ENCODE measurements at regions not wholly inside any gene's neighbourhood (a gene's known extent, or its start where the extent isn't known, plus 50 kb on each side); places are given as distances from the start of the nearest gene placed in this dataset.
"Not testable (repeated sequence)": the region's sequence is repeated elsewhere in the genome, so short reads cannot be mapped to it uniquely, and the experiment has no call there.

DNA sequence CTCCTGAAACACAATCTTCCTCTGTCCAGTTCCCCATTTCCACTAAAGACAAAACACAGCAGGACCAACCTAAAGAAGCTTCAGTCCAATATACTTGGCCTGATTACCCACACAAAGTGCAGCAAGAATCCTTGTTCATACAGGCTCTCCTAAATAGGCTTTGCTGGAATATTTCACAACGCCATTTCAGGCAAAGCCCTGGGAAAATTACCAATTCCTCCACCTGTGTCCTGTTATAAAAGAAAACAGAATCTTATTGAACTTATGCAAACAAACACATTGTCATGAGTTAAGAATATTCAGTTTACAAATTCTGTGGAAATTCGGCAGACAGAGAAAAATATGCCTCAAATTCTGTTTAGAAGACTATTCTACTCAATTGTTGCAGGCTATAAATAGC is 115.0 kb upstream of the NBPF11 start:
- not testable (repeated sequence) for H3K27ac ChIP-seq; H3K27me3 ChIP-seq; H3K4me2 ChIP-seq; H4K20me1 ChIP-seq (ENCODE audit: low read depth); H3K9me3 Mint-ChIP-seq; H3K4me1 Mint-ChIP-seq; H3K4me3 ChIP-seq; H2AFZ ChIP-seq (replicated peaks); H3K79me2 ChIP-seq (ENCODE audit: low read depth); DNase-seq (ENCODE audit: low spot score); H3K9ac ChIP-seq; H3K4me3 Mint-ChIP-seq; H3K4me1 ChIP-seq; H3K27ac Mint-ChIP-seq; H3K36me3 Mint-ChIP-seq; H3K36me3 ChIP-seq; H3K9me3 ChIP-seq (ENCODE audit: low read depth)
- H3F3A ChIP-seq (ENCODE audit: low read depth) = peaks cover 29% of the 10 kb centered on the region
- peaks cover 36% of the 10 kb centered on the region for H3K27me3 Mint-ChIP-seq (ENCODE audit: insufficient read depth, low read depth)

GRCh38 chr1:148264374-148265276 is 112.5 kb upstream of the NBPF11 start:
- peaks cover 40% of the 10 kb centered on the region for H3K27me3 Mint-ChIP-seq (ENCODE audit: insufficient read depth, low read depth)
- H3K27me3 ChIP-seq = peaks cover 6% of the 10 kb centered on the region
- no peak overlapping the region for H3K27ac Mint-ChIP-seq
- peak overlapping the region; percentile 56 for H3K4me3 ChIP-seq
- H3K9ac ChIP-seq = no peak overlapping the region
- peak overlapping the region; percentile 30 for H2AFZ ChIP-seq (replicated peaks)
- H3K9me3 Mint-ChIP-seq = peaks cover 2% of the 10 kb centered on the region
- H3F3A ChIP-seq (ENCODE audit: low read depth) = peaks cover 29% of the 10 kb centered on the region
- H3K4me1 ChIP-seq = peaks cover 4% of the 10 kb centered on the region
- no peak overlapping the region for H3K27ac ChIP-seq
- peak; percentile 77 for DNase-seq (ENCODE audit: low spot score)
- no peaks in the 10 kb centered on the region for H3K79me2 ChIP-seq (ENCODE audit: low read depth)
- H4K20me1 ChIP-seq (ENCODE audit: low read depth) = no peaks in the 10 kb centered on the region
- peaks cover 8% of the 10 kb centered on the region for H3K4me1 Mint-ChIP-seq
- H3K9me3 ChIP-seq (ENCODE audit: low read depth) = no peaks in the 10 kb centered on the region
- H3K4me2 ChIP-seq = peak overlapping the region; percentile 91
- H3K36me3 ChIP-seq = no peaks in the 10 kb centered on the region
- H3K4me3 Mint-ChIP-seq = peak overlapping the region; percentile 94
- TF ChIP-seq EZH2 (IDR thresholded peaks at IDR 0.05) (no peak), CTCF (IDR thresholded peaks at IDR 0.05) (no peak), EZH2phosphoT487 (IDR thresholded peaks at IDR 0.05) (no peak)
- no peaks in the 10 kb centered on the region for H3K36me3 Mint-ChIP-seq

- Histone ChIP-seq H3K4me2 (peak overlapping the region; percentile 91), H3K79me2 (ENCODE audit: low read depth) (no peaks in the 10 kb centered on the region), H3K9me3 (ENCODE audit: low read depth) (no peaks in the 10 kb centered on the region), H2AFZ (replicated peaks) (no peak overlapping the region), H3K36me3 (no peaks in the 10 kb centered on the region), H3K27me3 (peaks cover 6% of the 10 kb centered on the region), H4K20me1 (ENCODE audit: low read depth) (no peaks in the 10 kb centered on the region), H3K4me1 (peaks cover 4% of the 10 kb centered on the region), H3K4me3 (peak overlapping the region; percentile 56), H3K27ac (peak overlapping the region; percentile 95), H3F3A (ENCODE audit: low read depth) (peaks cover 29% of the 10 kb centered on the region), H3K9ac (no peak overlapping the region)
- peaks cover 2% of the 10 kb centered on the region for H3K9me3 Mint-ChIP-seq
- H3K27me3 Mint-ChIP-seq (ENCODE audit: insufficient read depth, low read depth) = peaks cover 40% of the 10 kb centered on the region
- TF ChIP-seq EZH2phosphoT487 (IDR thresholded peaks at IDR 0.05) (no peak), EZH2 (IDR thresholded peaks at IDR 0.05) (no peak), CTCF (IDR thresholded peaks at IDR 0.05) (no peak)
- H3K4me3 Mint-ChIP-seq = peak overlapping the region; percentile 94
- no peaks in the 10 kb centered on the region for H3K36me3 Mint-ChIP-seq
- peaks cover 8% of the 10 kb centered on the region for H3K4me1 Mint-ChIP-seq
- H3K27ac Mint-ChIP-seq = no peak overlapping the region
- DNase-seq (ENCODE audit: low spot score) = no peak
These were observed 111.8 kb upstream of the NBPF11 start for GRCh38 chr1:148263906-148264255.

Measured in neural progenitor cell (in vitro differentiated cells).